ENCODE measurements at regions not wholly inside any gene's neighbourhood (a gene's known extent, or its start where the extent isn't known, plus 50 kb on each side); places are given as distances from the start of the nearest gene placed in this dataset.

GRCh38 chr2:6554466-6554865, 311.2 kb downstream of the CMPK2 start:
- no peak for DNase-seq

GRCh38 chr2:6556755-6557154, 309.0 kb downstream of the CMPK2 start:
- no peak for DNase-seq

- DNase-seq, result no peak
Observed at GRCh38 chr2:6557737-6558136, 308.0 kb downstream of the CMPK2 start.

GRCh38 chr2:6562771-6563170, 302.9 kb downstream of the CMPK2 start:
- DNase-seq, result no peak

GRCh38 chr2:6564326-6564725, 301.4 kb downstream of the CMPK2 start:
- DNase-seq, result no peak

GRCh38 chr2:6574121-6574520, 291.6 kb downstream of the CMPK2 start:
- no peak for DNase-seq

- DNase-seq, result no peak
Observed at GRCh38 chr2:6576302-6576701, 289.4 kb downstream of the CMPK2 start.

- DNase-seq, result no peak
Observed at GRCh38 chr2:6577960-6578359, 287.7 kb downstream of the CMPK2 start.

GRCh38 chr2:6578416-6578815, 287.3 kb downstream of the CMPK2 start:
- DNase-seq, result no peak

GRCh38 chr2:6579281-6579680, 286.4 kb downstream of the CMPK2 start:
- no peak for DNase-seq

- DNase-seq, result no peak
Observed at GRCh38 chr2:6580982-6581381, 284.7 kb downstream of the CMPK2 start.

- no peak for DNase-seq
Observed at GRCh38 chr2:6589150-6589549, 276.6 kb downstream of the CMPK2 start.

- DNase-seq, result no peak
Observed at GRCh38 chr2:6590442-6590841, 275.3 kb downstream of the CMPK2 start.

- no peak for DNase-seq
Observed at GRCh38 chr2:6602471-6602870, 263.2 kb downstream of the CMPK2 start.

- no peak for DNase-seq
Observed at GRCh38 chr2:6605836-6606505, 259.7 kb downstream of the CMPK2 start.

- no peak for DNase-seq
Observed at GRCh38 chr2:6617794-6618193, 247.9 kb downstream of the CMPK2 start.

GRCh38 chr2:6618201-6618600, 247.5 kb downstream of the CMPK2 start:
- no peak for DNase-seq

GRCh38 chr2:6623746-6624145, 242.0 kb downstream of the CMPK2 start:
- no peak for DNase-seq

- DNase-seq, result no peak
Observed at GRCh38 chr2:6626401-6627012, 239.2 kb downstream of the CMPK2 start.

- no peak for DNase-seq
Observed at GRCh38 chr2:6627316-6627715, 238.4 kb downstream of the CMPK2 start.

- DNase-seq, result no peak
Observed at GRCh38 chr2:6630209-6630608, 235.5 kb downstream of the CMPK2 start.

GRCh38 chr2:6635296-6635695, 230.4 kb downstream of the CMPK2 start:
- DNase-seq, result no peak

- DNase-seq, result no peak
Observed at GRCh38 chr2:6637330-6637729, 228.4 kb downstream of the CMPK2 start.

GRCh38 chr2:6639929-6640620, 225.6 kb downstream of the CMPK2 start:
- DNase-seq, result no peak

Measured in central memory CD4-positive, alpha-beta T cell (primary cell).